GM19438 (cell line): ENCODE measurements at regions not wholly inside any gene's neighbourhood (a gene's known extent, or its start where the extent isn't known, plus 50 kb on each side); places are given as distances from the start of the nearest gene placed in this dataset.

Experiments
- ATAC-seq: cut with Tn5 transposase; IDR thresholded peaks from one replicate; pipeline ENCODE4 v1.9.1; 2021; ENCODE audit warnings: low read depth; ENCODE audit not compliant: unreplicated experiment

DNA sequence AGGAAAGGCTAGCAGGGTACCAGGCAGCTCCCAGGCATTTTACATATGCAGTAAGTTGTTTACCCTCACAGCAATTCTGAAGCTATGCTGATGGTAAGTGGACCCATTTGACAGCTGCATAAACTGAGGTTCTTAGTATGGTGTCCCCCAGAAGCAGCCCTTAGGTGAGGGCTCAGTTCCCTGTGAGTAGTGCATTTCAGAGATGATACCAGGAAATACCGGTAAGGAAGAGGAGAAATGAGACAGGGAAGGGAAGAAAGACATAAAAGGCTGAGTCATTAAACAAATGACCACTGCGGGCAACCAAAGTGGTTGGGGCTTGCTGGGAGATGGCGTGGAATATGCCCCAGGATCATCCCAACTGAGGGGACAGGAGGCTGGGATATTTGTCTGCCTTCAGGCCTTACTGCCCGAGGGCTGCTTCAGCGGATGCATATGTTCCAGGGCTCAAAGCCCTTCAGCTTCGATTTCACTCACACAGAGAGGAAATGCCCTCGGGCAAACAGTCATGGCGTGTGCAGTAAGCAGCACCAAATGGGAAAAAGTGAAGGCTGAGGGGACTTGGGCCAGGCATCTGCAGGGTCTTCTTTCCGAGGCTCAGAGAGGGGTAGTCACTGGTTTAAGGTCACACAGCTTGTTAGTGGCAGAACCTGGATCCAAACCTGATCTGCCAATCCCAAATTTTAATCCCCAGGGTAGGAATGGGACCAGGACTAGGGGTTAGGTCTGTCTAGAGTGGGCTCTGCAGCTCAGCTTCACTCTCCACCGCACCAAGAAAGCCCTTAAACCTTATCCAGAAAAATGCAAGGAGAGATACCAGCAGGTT lies 133.7 kb upstream of the RUNX3 start:
- no peak for ATAC-seq

DNA sequence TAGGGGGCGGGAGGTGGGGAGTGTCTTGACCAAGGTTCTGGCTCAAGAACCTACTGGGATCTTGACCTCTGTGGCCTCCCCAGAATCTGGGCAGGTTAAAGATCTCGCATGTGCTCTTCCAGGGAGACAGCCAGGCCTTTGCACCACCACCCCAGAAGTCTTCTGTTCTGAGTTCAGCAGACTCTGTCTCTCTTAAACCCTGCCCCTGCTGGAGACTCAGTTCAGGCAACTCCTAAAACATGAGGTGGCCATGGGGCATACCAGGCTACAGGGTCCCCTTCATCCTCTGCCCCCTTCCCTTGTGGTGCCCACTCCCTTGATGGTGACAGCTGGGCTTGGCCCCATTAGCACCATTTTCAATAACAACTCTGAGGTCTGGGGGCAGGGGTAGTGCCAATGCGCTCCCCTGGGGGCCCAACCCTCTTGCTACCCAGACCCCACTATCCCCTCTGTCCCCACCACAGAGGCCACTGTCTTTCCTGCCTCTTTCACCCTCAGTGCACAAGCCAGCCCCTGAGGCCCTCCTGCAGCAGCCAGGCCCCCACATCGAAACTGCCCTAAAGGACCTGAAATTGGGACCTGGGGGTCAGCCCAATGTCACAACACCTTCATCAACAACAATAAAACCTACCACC lies 132.7 kb upstream of the RUNX3 start:
- ATAC-seq: no peak

DNA sequence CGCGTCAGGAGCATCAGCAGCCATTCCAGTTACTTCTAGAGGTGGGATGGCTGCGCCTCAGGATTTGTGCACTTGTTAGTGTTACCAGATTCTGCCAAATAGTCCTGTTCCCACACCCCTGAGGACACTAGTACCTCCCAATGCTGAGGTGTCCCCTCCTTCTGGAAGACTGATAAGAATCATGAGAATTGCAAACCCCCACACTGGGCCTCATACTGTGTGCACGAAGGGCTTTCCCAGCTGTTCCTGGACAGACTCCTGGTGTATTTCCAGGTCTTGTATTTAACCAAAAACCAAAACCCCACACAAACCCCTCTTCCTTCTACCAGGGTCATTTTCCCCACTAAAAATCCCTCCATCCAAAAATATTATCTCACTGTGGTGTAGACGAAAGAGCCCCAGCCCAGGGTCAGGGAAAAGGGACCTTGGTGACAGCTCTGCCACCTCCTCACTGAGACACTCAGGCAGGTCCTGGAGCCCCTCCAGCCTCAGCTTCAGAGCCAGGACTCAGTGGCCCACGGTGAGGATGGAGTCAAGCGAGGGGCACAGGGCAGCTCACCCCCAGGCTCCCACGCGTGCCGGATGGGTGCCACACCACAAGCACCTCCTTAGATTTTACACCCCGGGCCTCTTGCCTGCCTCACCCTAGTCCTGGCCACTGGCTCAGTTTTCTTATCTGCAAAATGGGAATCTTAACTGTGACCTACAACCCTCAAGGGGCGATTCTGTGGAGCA lies 131.4 kb upstream of the RUNX3 start:
- ATAC-seq: no peak

GRCh38 chr1:25057188-25057587 lies 127.1 kb upstream of the RUNX3 start:
- no peak for ATAC-seq

GRCh38 chr1:25056536-25056935 lies 126.5 kb upstream of the RUNX3 start:
- ATAC-seq: no peak

DNA sequence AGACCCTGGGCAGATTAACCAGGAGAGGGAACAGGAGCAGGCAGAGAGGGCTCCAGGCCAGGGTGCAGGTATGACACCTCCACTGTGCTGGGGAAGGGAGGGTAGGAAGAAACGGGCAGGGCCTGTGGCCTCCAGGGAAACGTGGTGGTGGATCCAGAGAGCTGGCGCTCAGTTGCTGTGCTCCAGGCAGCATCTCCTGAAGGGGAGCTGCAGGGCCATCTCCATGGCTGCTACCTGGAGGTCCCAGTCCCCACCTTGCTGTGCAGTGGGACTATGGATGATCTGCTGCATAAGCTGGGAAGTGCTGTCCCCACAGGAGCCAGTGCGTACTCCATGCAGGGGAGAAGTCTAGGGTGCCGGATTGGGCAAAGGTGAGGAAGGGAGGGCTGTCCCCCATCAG lies 125.9 kb upstream of the RUNX3 start:
- no peak for ATAC-seq

- ATAC-seq: no peak
Measured at GRCh38 chr1:25055324-25055780, 125.3 kb upstream of the RUNX3 start.

DNA sequence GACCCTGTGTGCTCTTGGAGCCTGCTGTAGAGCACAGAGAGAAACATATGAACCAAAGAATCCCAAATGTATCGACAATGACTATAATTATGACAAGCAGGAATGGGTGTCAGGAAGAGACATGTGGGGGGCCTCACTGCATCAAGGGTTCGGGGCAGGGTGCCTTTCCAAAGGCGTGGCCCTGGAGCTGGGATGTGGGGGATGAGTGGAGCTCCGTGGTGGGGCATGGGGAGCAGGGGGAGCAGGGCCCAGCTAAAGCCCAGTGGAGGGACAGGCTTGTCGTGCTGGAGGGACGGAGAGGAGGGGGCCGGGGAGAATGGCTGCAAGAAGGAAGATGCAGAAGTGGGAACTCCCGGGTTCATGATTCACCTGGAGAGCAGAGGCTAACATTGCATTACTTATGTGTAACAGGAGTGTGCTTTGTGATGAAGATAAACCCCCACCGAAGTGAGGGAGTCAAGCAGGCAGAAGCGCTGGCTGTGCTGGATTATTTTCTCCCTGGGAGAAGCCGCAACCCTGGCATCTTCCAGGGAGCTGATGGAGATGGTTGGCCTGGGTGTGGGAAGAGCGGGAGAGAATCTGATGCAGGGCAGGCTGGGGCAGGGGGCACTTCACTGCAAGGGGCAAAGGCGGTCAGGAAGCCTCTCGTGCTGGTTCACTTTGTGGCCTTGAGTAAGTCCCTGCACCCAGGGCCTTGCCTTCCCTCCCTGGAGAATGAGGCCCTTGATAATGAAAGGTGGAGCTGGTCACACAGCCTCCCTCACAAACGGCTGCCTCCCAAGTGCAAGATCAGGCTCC lies 124.6 kb upstream of the RUNX3 start:
- ATAC-seq: no peak

DNA sequence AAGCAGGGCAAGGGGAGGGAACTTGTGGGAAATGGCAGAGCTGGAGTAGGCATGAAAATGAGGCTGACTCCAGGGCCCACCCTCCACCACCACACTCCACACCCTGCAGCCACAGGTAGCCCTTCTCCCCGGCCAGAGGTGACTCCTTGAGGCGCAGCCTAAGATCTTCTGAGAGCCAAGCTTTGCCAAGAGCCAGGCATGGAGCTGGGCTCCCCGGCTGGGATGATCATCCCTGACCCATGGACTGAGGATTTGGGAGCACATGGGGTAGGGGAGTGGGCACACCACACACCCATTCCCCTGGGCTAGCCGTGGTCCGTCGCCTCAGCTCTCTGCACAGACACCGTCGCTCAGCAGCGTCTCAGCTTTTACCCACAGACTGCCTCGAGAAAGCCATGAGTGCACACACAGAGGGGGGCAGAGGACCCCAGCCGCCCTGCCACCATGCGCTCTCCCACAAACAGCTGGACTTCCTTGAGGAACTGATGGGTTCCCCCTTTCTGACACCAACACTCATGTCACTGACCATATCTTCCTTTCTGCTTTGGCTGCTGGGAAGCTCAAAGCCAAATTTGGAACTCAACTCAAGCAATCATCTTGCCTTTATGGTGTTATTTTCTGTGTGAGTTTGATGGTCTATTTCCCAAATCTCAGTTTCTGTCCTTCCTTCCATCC lies 123.6 kb upstream of the RUNX3 start:
- no peak for ATAC-seq

- no peak for ATAC-seq
Measured at GRCh38 chr1:25051906-25052305, 121.8 kb upstream of the RUNX3 start.

DNA sequence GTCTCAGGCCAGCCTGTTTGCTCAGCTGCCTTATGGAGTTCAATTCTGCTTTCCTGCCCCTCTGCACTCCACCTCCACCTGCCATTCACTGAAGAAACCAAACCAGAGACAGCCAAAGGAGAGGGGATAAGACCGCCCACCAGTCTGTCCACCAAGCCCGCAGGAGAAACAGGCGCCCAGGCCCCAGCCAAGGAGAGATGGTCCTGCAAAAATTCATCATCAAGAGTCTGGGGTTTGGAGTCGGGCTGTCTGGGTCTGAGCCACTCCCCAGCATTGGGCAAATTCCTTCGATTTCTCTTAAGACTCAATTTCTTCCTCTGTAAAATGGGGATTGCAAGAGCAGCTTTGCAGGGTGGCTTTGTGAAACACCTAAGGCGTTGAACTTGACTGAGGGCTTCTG lies 121.4 kb upstream of the RUNX3 start:
- ATAC-seq: no peak

GRCh38 chr1:25050165-25050564 lies 120.1 kb upstream of the RUNX3 start:
- ATAC-seq: no peak

- ATAC-seq: no peak
Measured at GRCh38 chr1:25049190-25049589, 119.1 kb upstream of the RUNX3 start.

GRCh38 chr1:25048728-25049127 lies 118.7 kb upstream of the RUNX3 start:
- no peak for ATAC-seq

DNA sequence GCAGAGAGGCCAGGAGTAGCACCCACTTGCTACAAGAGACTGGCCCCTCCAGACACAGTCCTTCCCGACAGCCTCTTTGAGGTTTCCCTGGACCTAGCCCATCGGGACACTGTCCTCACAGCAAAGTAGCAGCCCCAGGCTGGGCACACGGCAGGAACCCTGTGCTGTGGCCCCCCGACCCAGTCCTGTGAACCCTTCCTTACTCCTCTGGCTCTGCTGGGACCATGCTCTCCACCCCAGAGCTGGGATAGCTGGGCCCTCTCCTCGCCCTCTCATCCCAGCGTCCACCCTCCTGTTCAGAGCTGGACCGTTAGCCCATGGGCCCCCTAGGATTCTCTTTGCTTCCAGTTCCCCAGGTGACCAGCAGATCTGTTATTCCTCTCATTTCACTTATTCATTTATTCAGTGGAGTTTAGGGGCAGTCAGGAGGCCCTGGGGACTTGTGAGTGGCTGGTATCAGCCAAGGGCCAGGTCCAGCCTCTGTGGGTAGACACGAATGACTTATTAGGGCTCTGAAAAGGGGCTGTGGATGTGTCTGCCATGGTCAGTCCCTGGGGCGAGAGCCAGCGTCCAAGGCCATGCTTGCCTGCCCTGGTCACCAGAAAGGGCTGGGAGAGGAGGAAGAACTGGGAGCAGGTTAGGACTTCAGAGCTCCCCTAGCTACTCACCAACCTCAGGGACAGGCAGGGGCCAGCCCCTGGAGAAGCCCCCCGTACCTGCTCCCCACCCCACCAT lies 117.6 kb upstream of the RUNX3 start:
- ATAC-seq: no peak

DNA sequence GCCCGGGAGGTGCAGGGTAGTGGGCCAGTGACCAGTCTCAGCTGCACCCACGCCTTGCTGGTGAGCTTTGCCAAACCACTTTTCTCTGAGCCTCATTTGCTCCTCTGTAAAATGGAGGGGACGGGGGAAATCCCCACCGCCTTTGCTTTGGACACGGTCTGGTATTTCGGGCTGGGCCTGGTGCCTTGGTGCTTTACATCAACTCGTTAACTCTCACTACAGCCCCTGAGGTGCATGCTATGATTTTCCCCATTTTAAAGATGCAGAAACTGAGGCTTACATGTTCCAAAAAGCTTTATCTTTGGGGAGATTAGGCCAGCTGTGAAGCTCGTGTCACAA lies 116.1 kb upstream of the RUNX3 start:
- no peak for ATAC-seq

DNA sequence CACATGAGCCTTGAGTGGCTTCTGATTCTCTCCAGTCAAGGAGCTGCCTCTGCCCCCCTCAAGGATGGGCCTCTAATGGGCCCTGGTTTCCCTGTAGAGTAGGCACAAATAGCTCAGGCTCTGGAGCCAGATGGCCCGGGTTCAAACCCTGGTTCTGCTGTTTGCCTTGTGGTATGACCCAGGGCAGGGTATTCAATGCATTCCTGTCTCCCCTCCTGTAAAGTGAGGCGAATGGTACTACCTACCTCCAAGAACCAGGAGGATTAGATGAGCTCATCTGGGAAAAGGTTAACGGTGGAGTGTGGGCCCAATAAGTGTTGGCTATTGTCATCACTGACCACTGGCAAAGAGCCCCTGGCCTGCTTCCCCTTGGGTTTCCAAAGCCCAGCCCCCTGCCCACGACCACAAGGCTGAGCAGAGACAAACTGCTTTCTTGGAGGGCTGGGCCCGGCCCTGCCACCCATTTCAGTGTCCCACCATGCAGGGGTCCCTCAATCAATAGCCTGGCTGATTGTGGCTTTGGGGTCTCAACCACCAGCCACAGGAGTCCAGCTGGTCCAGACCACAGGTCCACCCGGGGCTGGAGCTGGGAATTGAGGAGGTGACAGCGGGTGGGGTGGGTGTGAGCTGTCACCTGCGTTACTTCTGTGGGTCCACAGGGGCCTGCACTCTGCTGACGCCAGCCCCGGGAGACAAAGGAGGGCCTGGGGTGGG lies 115.6 kb upstream of the RUNX3 start:
- ATAC-seq: no peak

- ATAC-seq: no peak
Measured at GRCh38 chr1:25043228-25043580, 113.1 kb upstream of the RUNX3 start.
